Endodermal cell (in vitro differentiated cells): ENCODE measurements at regions not wholly inside any gene's neighbourhood (a gene's known extent, or its start where the extent isn't known, plus 50 kb on each side); places are given as distances from the start of the nearest gene placed in this dataset.

Experiments used
- DNase-seq: peaks from one replicate; pipeline ENCODE4 v3.0.0-alpha.2; 2017
- H3K27ac ChIP-seq: 2 replicates; pipeline ENCODE4 v1.5.1; 2013; ENCODE audit warnings: mild to moderate bottlenecking, low read depth, low read length, moderate library complexity
- H3K27me3 ChIP-seq: 2 replicates; pipeline ENCODE4 v1.6.1; 2013; ENCODE audit warnings: mild to moderate bottlenecking, low read length, moderate library complexity; ENCODE audit not compliant: insufficient read depth, control insufficient read depth, poor library complexity, severe bottlenecking
- H3K36me3 ChIP-seq: 2 replicates; pipeline ENCODE4 v1.7.0; 2013; ENCODE audit warnings: mild to moderate bottlenecking, low read length, moderate library complexity; ENCODE audit not compliant: control insufficient read depth, insufficient read depth
- H3K4me1 ChIP-seq: one replicate; pipeline ENCODE4 v1.7.0; 2013; ENCODE audit warnings: low read length; ENCODE audit not compliant: control insufficient read depth, insufficient read depth
- H3K4me3 ChIP-seq: 2 replicates; pipeline ENCODE4 v1.5.1; 2013; ENCODE audit warnings: mild to moderate bottlenecking, low read length, moderate library complexity
- H3K9ac ChIP-seq: 2 replicates; pipeline ENCODE4 v1.6.1; 2013; ENCODE audit warnings: mild to moderate bottlenecking, low read length, moderate library complexity; ENCODE audit not compliant: poor library complexity, severe bottlenecking; ENCODE audit errors: extremely low read depth
- H3K9me3 ChIP-seq: 2 replicates; pipeline ENCODE4 v1.6.1; 2013; ENCODE audit warnings: mild to moderate bottlenecking, low read length, moderate library complexity; ENCODE audit not compliant: control insufficient read depth
- H3K27ac Mint-ChIP-seq: 2 replicates; pipeline ENCODE4 v1.8.0; 2020; ENCODE audit warnings: mixed read lengths
- H3K27me3 Mint-ChIP-seq: 2 replicates; pipeline ENCODE4 v1.8.0; 2021; ENCODE audit warnings: mild to moderate bottlenecking, mixed read lengths; ENCODE audit not compliant: insufficient read depth
- H3K36me3 Mint-ChIP-seq: 2 replicates; pipeline ENCODE4 v1.8.0; 2020; ENCODE audit warnings: low read depth, mixed read lengths
- H3K4me1 Mint-ChIP-seq: 2 replicates; pipeline ENCODE4 v1.8.0; 2020; ENCODE audit warnings: mixed read lengths
- H3K4me3 Mint-ChIP-seq: 2 replicates; pipeline ENCODE4 v1.8.0; 2020; ENCODE audit warnings: mild to moderate bottlenecking, moderate library complexity, mixed read lengths
- H3K9me3 Mint-ChIP-seq: 2 replicates; pipeline ENCODE4 v1.8.0; 2020; ENCODE audit warnings: mild to moderate bottlenecking, mixed read lengths
- CTCF ChIP-seq: fragments of 200-600 bp; sonication (generic); conservative IDR thresholded peaks from 2 replicates; pipeline ENCODE4 v1.5.0; 2021; ENCODE audit warnings: antibody characterized with exemption, mild to moderate bottlenecking
- WGBS, 2 experiments: methylation state at CpG; one replicate each; pipeline versions ENCODE4 v1.1.5 to v1.1.7; 2013; ENCODE audit warnings: missing lambda C conversion rate in 2 of 2, mixed read lengths in 1 of 2; ENCODE audit not compliant: insufficient coverage in 1 of 2, insufficient read length in 1 of 2; 5-methylcytosine and 5-hydroxymethylcytosine counted together

- Mint-ChIP-seq H3K36me3 (no peaks in the 10 kb centered on the region), H3K9me3 (no peaks in the 10 kb centered on the region), H3K27ac (no peak overlapping the region), H3K4me1 (no peaks in the 10 kb centered on the region), H3K4me3 (no peak overlapping the region), H3K27me3 (no peaks in the 10 kb centered on the region)
- WGBS, 2 experiments = 80 to 93% methylated on average over 1 to 2 of the region's 2 CpGs
- TF ChIP-seq CTCF = no peak
- Histone ChIP-seq H3K27ac (no peak overlapping the region), H3K9me3 (no peaks in the 10 kb centered on the region), H3K27me3 (no peaks in the 10 kb centered on the region), H3K4me3 (no peak overlapping the region), H3K36me3 (no peaks in the 10 kb centered on the region), H3K4me1 (no peaks in the 10 kb centered on the region), H3K9ac (no peak overlapping the region)
- no peak for DNase-seq
Observed at GRCh38 chr1:188137221-188137620, 1308.5 kb downstream of the PLA2G4A start.

GRCh38 chr1:188140958-188141357, 1312.2 kb downstream of the PLA2G4A start:
- Mint-ChIP-seq H3K9me3 (peaks cover 4% of the 10 kb centered on the region), H3K4me3 (no peak overlapping the region), H3K27ac (no peak overlapping the region), H3K36me3 (no peaks in the 10 kb centered on the region), H3K4me1 (no peaks in the 10 kb centered on the region), H3K27me3 (no peaks in the 10 kb centered on the region)
- WGBS, 2 experiments = 92% methylated on average over 1 of the region's 2 CpGs; no CpG with 5 or more reads in 1 of the 2 experiments
- Histone ChIP-seq H3K4me1 (no peaks in the 10 kb centered on the region), H3K27me3 (no peaks in the 10 kb centered on the region), H3K9ac (no peak overlapping the region), H3K27ac (no peak overlapping the region), H3K36me3 (no peaks in the 10 kb centered on the region), H3K9me3 (no peaks in the 10 kb centered on the region), H3K4me3 (no peak overlapping the region)
- TF ChIP-seq CTCF = no peak
- DNase-seq = no peak

GRCh38 chr1:188154196-188154595, 1325.4 kb downstream of the PLA2G4A start:
- no peak overlapping the region for H3K4me3 ChIP-seq
- H3K9me3 ChIP-seq = no peaks in the 10 kb centered on the region
- WGBS, 2 experiments = 81 to 90% methylated on average over 2 to 11 of the region's 11 CpGs
- no peak for DNase-seq
- no peaks in the 10 kb centered on the region for H3K27me3 ChIP-seq
- no peak for TF ChIP-seq CTCF
- no peak overlapping the region for H3K27ac ChIP-seq
- H3K9me3 Mint-ChIP-seq = no peaks in the 10 kb centered on the region
- no peak overlapping the region for H3K9ac ChIP-seq
- no peaks in the 10 kb centered on the region for H3K36me3 Mint-ChIP-seq
- no peaks in the 10 kb centered on the region for H3K27me3 Mint-ChIP-seq
- no peak overlapping the region for H3K4me3 Mint-ChIP-seq
- no peaks in the 10 kb centered on the region for H3K36me3 ChIP-seq
- no peaks in the 10 kb centered on the region for H3K4me1 ChIP-seq
- no peak overlapping the region for H3K27ac Mint-ChIP-seq
- peaks cover 5% of the 10 kb centered on the region for H3K4me1 Mint-ChIP-seq
